Ishikawa (cell line): ENCODE measurements at regions not wholly inside any gene's neighbourhood (a gene's known extent, or its start where the extent isn't known, plus 50 kb on each side); places are given as distances from the start of the nearest gene placed in this dataset.

ENCODE experiments used
- CEBPB ChIP-seq: IDR thresholded peaks from 2 replicates; pipeline ENCODE4 v1.6.1; 2012
- CREB1 ChIP-seq: IDR thresholded peaks from 2 replicates; pipeline ENCODE4 v1.6.1; 2012; ENCODE audit warnings: low read depth
- EGR1 ChIP-seq: IDR thresholded peaks from 2 replicates; pipeline ENCODE4 v1.6.1; 2012
- EP300 ChIP-seq: IDR thresholded peaks from 2 replicates; pipeline ENCODE4 v1.6.1; 2012; ENCODE audit warnings: borderline replicate concordance
- FOXM1 ChIP-seq: IDR thresholded peaks from 2 replicates; pipeline ENCODE4 v1.6.1; 2012; ENCODE audit warnings: low read depth, borderline replicate concordance
- NFIC ChIP-seq: IDR thresholded peaks from 2 replicates; pipeline ENCODE4 v1.6.1; 2012
- RAD21 ChIP-seq: IDR thresholded peaks from 2 replicates; pipeline ENCODE4 v1.6.1; 2012; ENCODE audit warnings: low read depth
- TAF1 ChIP-seq: IDR thresholded peaks from 2 replicates; pipeline ENCODE4 v1.6.1; 2012; ENCODE audit warnings: low read depth, mild to moderate bottlenecking
- TCF12 ChIP-seq: IDR thresholded peaks from 2 replicates; pipeline ENCODE4 v1.6.1; 2012; ENCODE audit warnings: low read depth
- TEAD4 ChIP-seq: IDR thresholded peaks from 2 replicates; pipeline ENCODE4 v1.6.1; 2012
- YY1 ChIP-seq: IDR thresholded peaks from 2 replicates; pipeline ENCODE4 v1.6.1; 2012; ENCODE audit warnings: low read depth
- ZBTB7A ChIP-seq: IDR thresholded peaks from 2 replicates; pipeline ENCODE4 v1.6.1; 2012; ENCODE audit warnings: low read depth
- TF ChIP-seq, protein P1 (sequence below): IDR thresholded peaks from 2 replicates; pipeline ENCODE4 v1.6.1; 2012
- TF ChIP-seq, protein P2 (sequence below): IDR thresholded peaks from 2 replicates; pipeline ENCODE4 v1.6.1; 2012; ENCODE audit warnings: low read depth, mild to moderate bottlenecking
- TF ChIP-seq, protein P3 (sequence below): IDR thresholded peaks from 2 replicates; pipeline ENCODE4 v1.6.1; 2012

DNA sequence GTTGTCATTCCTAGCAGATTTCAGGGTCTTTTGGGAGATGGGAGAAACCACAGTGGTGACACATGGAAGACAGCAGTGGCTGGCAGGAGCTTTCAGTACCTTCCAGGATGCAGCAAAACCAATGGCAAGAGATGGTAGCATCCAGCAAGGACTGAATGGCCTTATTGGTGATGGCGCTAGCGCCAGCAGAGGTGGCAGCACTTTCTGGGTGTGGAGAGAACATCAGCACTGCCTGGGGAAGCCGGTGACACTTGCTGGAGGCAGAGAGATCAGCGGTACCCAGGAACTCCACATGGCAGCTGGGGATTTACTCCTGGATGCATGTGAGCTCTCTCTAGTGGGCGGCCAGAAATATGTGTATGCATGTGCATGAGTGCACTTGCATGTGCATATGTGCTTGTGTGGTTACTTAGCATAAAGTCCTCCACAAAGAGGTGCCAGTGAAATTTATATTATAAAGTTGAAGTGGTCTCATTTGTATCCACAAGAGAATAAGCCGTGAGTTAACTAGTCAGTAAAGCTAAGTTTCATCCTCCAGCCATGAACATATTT is 364.7 kb downstream of the LMX1A start:
- TF ChIP-seq RAD21 (no peak), YY1 (no peak), FOXM1 (no peak), TEAD4 (no peak), TCF12 (no peak), ZBTB7A (no peak), CREB1 (no peak), EGR1 (no peak), EP300 (no peak), TAF1 (no peak), NFIC (no peak)
- TF ChIP-seq, protein P1, sequence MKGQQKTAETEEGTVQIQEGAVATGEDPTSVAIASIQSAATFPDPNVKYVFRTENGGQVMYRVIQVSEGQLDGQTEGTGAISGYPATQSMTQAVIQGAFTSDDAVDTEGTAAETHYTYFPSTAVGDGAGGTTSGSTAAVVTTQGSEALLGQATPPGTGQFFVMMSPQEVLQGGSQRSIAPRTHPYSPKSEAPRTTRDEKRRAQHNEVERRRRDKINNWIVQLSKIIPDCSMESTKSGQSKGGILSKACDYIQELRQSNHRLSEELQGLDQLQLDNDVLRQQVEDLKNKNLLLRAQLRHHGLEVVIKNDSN: no peak
- TF ChIP-seq, protein P2, sequence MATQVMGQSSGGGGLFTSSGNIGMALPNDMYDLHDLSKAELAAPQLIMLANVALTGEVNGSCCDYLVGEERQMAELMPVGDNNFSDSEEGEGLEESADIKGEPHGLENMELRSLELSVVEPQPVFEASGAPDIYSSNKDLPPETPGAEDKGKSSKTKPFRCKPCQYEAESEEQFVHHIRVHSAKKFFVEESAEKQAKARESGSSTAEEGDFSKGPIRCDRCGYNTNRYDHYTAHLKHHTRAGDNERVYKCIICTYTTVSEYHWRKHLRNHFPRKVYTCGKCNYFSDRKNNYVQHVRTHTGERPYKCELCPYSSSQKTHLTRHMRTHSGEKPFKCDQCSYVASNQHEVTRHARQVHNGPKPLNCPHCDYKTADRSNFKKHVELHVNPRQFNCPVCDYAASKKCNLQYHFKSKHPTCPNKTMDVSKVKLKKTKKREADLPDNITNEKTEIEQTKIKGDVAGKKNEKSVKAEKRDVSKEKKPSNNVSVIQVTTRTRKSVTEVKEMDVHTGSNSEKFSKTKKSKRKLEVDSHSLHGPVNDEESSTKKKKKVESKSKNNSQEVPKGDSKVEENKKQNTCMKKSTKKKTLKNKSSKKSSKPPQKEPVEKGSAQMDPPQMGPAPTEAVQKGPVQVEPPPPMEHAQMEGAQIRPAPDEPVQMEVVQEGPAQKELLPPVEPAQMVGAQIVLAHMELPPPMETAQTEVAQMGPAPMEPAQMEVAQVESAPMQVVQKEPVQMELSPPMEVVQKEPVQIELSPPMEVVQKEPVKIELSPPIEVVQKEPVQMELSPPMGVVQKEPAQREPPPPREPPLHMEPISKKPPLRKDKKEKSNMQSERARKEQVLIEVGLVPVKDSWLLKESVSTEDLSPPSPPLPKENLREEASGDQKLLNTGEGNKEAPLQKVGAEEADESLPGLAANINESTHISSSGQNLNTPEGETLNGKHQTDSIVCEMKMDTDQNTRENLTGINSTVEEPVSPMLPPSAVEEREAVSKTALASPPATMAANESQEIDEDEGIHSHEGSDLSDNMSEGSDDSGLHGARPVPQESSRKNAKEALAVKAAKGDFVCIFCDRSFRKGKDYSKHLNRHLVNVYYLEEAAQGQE: no peak
- TF ChIP-seq, protein P3, sequence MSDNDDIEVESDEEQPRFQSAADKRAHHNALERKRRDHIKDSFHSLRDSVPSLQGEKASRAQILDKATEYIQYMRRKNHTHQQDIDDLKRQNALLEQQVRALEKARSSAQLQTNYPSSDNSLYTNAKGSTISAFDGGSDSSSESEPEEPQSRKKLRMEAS: no peak

DNA sequence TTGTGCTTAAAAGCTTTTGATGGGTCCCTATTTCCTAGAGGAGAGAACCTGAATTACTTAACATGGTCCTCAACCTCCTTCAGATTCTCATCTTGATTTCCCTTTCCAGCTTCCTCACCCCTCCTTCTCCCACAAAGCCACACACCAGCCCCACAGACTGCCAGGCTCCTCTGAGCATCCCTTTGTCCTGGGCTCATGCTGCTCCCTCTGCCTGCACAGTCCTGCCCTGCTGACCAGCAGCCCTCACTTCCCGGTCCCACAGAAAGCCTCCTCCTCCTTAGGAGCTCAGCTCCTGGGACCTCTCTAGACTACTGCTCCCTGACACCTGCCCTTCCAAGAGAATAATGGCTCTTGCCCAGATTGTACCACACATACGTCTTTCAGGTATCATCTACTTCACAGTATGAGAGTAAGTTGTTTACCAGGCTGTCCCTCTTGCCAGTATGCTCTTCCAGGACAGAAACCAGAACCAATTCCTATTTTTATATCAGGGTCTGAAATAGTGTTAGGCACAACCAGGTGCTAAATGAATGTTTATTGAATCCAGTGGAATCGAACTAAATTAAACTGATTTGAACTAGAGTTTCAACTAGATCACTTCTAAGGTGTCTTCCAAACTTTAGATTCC is 373.4 kb downstream of the LMX1A start:
- TF ChIP-seq, protein P1: no peak
- no peak for TF ChIP-seq FOXM1

DNA sequence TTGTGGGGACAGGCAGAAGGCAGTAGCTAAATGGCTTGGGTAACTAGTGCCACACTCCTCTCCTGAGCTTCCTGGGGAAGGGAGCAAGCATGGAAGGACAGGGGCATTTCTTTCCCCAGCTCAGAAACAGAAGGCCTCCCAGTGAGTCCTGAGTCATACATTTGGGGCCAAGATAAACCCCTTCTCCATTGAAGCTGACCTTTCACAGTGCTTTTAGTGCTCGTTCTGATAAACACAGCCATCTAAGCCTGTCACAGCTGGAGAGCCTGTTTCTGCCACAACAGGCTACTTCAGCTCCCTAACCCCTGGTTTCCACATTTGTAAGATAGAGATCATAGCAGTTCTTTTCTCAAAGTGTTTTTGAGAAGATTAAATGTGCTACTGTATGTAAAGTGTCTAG is 374.0 kb downstream of the LMX1A start:
- TF ChIP-seq TCF12 (no peak), TEAD4 (no peak), FOXM1 (no peak), YY1 (no peak), RAD21 (no peak), EGR1 (no peak), CEBPB (no peak), TAF1 (no peak), NFIC (no peak)
- TF ChIP-seq, protein P2: no peak
- TF ChIP-seq, protein P1: no peak

DNA sequence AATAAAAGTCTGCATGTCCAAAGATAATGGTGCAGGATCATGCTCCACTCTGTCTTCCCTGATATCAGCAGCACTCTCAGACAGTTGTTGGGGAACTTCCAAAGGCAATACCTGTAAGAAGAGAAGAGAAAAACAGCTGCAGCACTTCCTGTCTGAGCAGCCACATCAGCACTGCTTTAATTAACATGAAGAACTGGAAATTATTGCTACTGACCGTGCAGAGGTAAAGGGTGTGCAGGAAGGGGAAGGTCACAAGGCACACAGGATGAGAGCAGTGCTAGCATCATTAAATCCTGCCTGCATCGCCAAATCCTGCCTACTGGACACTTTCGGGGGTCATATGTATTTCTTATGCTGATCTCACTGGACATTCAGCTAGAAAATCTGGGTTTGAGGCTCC is 379.0 kb downstream of the LMX1A start:
- TF ChIP-seq FOXM1 (no peak), CEBPB (no peak), YY1 (no peak), NFIC (no peak), RAD21 (no peak), EGR1 (no peak), TCF12 (no peak), ZBTB7A (no peak), EP300 (no peak), TAF1 (no peak), CREB1 (no peak), TEAD4 (no peak)
- TF ChIP-seq, protein P2: no peak
- TF ChIP-seq, protein P1: no peak
- TF ChIP-seq, protein P3: no peak
